ENCODE measurements at regions not wholly inside any gene's neighbourhood (a gene's known extent, or its start where the extent isn't known, plus 50 kb on each side); places are given as distances from the start of the nearest gene placed in this dataset.

DNA sequence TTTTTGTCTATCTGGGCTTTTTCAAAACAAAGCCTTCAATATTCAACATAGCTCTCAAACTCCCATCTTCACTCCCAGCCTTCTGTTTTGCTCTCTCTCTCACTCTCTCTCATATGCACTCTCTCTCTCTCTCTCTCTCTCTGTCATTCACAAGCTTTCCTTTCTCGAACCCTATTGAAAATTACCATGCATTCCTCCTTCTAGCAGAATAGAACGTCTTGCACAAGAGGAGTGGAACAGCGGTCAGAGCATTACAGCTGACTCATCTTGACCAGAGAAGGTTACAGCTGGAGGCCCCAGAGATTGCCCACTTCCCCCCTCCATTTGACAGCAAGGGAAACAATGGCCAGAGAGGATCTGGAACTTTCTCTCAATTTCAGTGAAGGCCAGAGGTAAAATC is 51.0 kb upstream of the LIFR start:
- TF ChIP-seq CTCF (IDR thresholded peaks at IDR 0.05) (no peak), POLR2A (IDR thresholded peaks at IDR 0.05) (no peak)
- H3K4me3 ChIP-seq (ENCODE audit: low read depth, poor library complexity, severe bottlenecking), result no peak overlapping the region
- DNase-seq (ENCODE audit: low spot score in 2 of 2), result no peak
- intact Hi-C loops (cut with DNase I; ENCODE audit: low total_unique reads), result no loop called here
- WGBS, 2 donors, result 77 to 78% methylated on average over 3 of the region's 3 CpGs

DNA sequence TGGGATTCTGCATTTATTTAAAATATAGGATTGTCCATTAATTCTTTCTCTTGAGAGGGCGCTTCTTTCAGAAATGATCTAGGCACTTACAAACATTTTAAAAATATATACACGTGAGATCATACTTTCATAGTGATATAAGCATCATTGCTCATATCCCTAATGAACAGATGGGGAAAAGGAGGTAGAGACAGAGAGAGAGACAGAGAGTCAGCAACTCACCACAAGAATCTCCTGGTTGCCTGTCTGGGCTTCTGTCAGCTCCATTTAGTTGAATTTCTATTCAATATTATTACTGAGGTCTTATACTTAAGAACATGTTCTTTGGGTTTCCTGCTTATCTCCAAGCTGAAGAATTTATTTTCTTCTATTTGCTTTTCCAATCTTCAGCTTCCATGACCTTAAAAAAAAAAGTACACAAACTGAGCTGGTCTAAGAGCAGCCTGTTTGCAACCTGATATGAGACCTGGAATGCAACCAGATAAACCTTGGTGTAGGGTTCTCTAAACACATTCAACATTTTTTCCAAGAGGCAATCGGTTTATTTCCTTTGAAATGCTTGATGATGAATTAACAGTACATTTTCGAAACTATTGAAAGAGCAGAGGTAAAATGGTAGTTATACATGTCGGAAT is 51.6 kb upstream of the LIFR start:
- no peak for DNase-seq (ENCODE audit: low spot score in 2 of 2)
- TF ChIP-seq CTCF (IDR thresholded peaks at IDR 0.05), result no peak
- TF ChIP-seq POLR2A (IDR thresholded peaks at IDR 0.05), result no peak
- 78 to 85% methylated on average over 5 of the region's 5 CpGs for WGBS, 2 donors
- intact Hi-C loops (cut with DNase I; ENCODE audit: low total_unique reads), result no loop called here
- no peak overlapping the region for H3K4me3 ChIP-seq (ENCODE audit: low read depth, poor library complexity, severe bottlenecking)

- WGBS, 2 donors, result 86 to 100% methylated on average over 1 of the region's 1 CpG
- no peak for TF ChIP-seq CTCF (IDR thresholded peaks at IDR 0.05)
- TF ChIP-seq POLR2A (IDR thresholded peaks at IDR 0.05), result no peak
- no peak for DNase-seq (ENCODE audit: low spot score in 2 of 2)
- intact Hi-C loops (cut with DNase I; ENCODE audit: low total_unique reads), result no loop called here
- H3K4me3 ChIP-seq (ENCODE audit: low read depth, poor library complexity, severe bottlenecking), result no peak overlapping the region
Measured at GRCh38 chr5:38608874-38609273, 52.4 kb upstream of the LIFR start.

GRCh38 chr5:38612851-38613250 is 56.4 kb upstream of the LIFR start:
- no peak for DNase-seq (ENCODE audit: low spot score in 2 of 2)
- no peak for TF ChIP-seq POLR2A (IDR thresholded peaks at IDR 0.05)
- no peak for TF ChIP-seq CTCF (IDR thresholded peaks at IDR 0.05)
- intact Hi-C loops (cut with DNase I; ENCODE audit: low total_unique reads), result no loop called here
- no peak overlapping the region for H3K4me3 ChIP-seq (ENCODE audit: low read depth, poor library complexity, severe bottlenecking)

GRCh38 chr5:38613490-38613889 is 57.0 kb upstream of the LIFR start:
- TF ChIP-seq CTCF (IDR thresholded peaks at IDR 0.05) (no peak), POLR2A (IDR thresholded peaks at IDR 0.05) (no peak)
- WGBS, 2 donors, result 67 to 74% methylated on average over 3 of the region's 3 CpGs
- no peak overlapping the region for H3K4me3 ChIP-seq (ENCODE audit: low read depth, poor library complexity, severe bottlenecking)
- intact Hi-C loops (cut with DNase I; ENCODE audit: low total_unique reads), result no loop called here
- no peak for DNase-seq (ENCODE audit: low spot score in 2 of 2)

All from lower leg skin (tissue), 4 donors.